Uterus (tissue), 3 donors: ENCODE measurements at regions not wholly inside any gene's neighbourhood (a gene's known extent, or its start where the extent isn't known, plus 50 kb on each side); places are given as distances from the start of the nearest gene placed in this dataset.

Experiments
- DNase-seq, 2 donors: peaks; one replicate each; pipeline ENCODE4 v3.0.0-alpha.2; 2019 to 2020
- H3K27ac ChIP-seq, 2 donors: fragments of 200-600 bp; sonication (generic); 1 replicate in 1 of 2; 2 replicates in 1 of 2; pipeline ENCODE4 v1.5.1; 2016 to 2018
- H3K27me3 ChIP-seq, 2 donors: fragments of 200-600 bp; sonication (generic); one replicate each; pipeline ENCODE4 v1.5.1; 2018 to 2019; ENCODE audit warnings: control low read depth in 1 of 2
- H3K36me3 ChIP-seq, 2 donors: fragments of 200-600 bp; sonication (generic); one replicate each; pipeline ENCODE4 v1.5.1; 2019; ENCODE audit warnings: control low read depth in 1 of 2
- H3K4me1 ChIP-seq, 2 donors: fragments of 200-600 bp; sonication (generic); one replicate each; pipeline ENCODE4 v1.5.1; 2018 to 2019; ENCODE audit warnings: control low read depth in 1 of 2
- H3K4me3 ChIP-seq, 2 donors: fragments of 200-600 bp; sonication (generic); 1 replicate in 1 of 2; 2 replicates in 1 of 2; pipeline ENCODE4 v1.5.1; 2018 to 2019; ENCODE audit warnings: mild to moderate bottlenecking in 1 of 2
- H3K9me3 ChIP-seq, 2 donors: fragments of 200-600 bp; sonication (generic); one replicate each; pipeline ENCODE4 v1.5.1; 2019; ENCODE audit warnings: control low read depth in 1 of 2
- CTCF ChIP-seq, 4 experiments: fragments of 200-600 bp in 2 of 4; fragments of 450-650 bp in 2 of 4; sonication (generic) in 2 of 4; IDR thresholded peaks; one replicate each; pipeline ENCODE4 v1.5.1; 2016 to 2019; ENCODE audit warnings: antibody characterized with exemption in 4 of 4, mild to moderate bottlenecking in 2 of 4, moderate library complexity in 1 of 4
- POLR2A ChIP-seq, 2 donors: fragments of 450-650 bp; IDR thresholded peaks; one replicate each; pipeline ENCODE4 v1.6.1; 2016; ENCODE audit warnings: antibody characterized with exemption in 2 of 2, mild to moderate bottlenecking in 1 of 2, moderate library complexity in 1 of 2
- intact Hi-C: fragments of 100-400 bp; cut with DNase I; formaldehyde crosslinking; loops from one replicate; pipeline ENCODE4 v1.15.1; 2023; ENCODE audit warnings: low total_unique reads
- donor health status: DM: yes; HTN: yes; CAD: no.

DNA sequence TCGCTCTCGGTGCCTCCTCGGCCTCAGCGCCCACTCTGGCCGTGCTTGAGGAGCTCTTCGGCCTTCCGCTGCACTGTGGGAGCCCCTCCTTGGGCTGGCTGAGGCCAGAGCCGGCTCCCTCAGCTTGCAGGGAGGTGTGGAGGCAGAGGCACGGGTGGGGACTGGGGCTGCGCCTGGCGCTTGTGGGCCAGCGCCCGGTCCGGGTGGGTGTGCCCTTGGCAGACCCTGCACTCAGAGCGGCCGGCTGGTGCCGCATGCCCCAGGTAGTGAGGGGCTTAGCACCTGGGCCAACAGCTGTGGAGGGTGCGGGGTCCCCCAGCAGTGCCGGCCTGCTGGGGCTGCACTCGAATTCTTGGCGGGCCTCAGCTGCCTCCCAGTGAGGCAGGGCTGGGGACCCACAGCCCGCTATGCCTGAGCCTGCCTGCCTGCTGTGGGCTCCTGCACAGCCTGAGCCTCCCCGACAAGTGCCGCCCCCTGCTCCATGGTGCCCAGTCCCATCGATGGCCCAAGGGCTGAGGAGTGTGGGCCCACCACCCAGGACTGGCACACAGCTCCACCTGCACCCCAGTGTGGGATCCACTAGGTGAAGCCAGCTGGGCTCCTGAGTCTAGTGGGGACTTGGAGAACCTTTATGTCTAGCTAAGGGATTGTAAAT is 2085.2 kb upstream of the ACO1 start:
- Histone ChIP-seq H3K4me3 (no peak overlapping the region), H3K27ac (no peak overlapping the region), H3K36me3 (no peaks in the 10 kb centered on the region), H3K27me3 (no peaks in the 10 kb centered on the region), H3K4me1 (no peaks in the 10 kb centered on the region), H3K9me3 (no peaks in the 10 kb centered on the region)
- intact Hi-C loops: no loop called here
- no peak for DNase-seq
- TF ChIP-seq POLR2A (IDR thresholded peaks at IDR 0.05): no peak
- no peak for TF ChIP-seq CTCF (IDR thresholded peaks at IDR 0.05)

- Histone ChIP-seq H3K36me3 (no peaks in the 10 kb centered on the region), H3K27ac (no peak overlapping the region), H3K9me3 (no peaks in the 10 kb centered on the region), H3K4me3 (no peak overlapping the region), H3K27me3 (no peaks in the 10 kb centered on the region), H3K4me1 (no peaks in the 10 kb centered on the region)
- no peak for TF ChIP-seq POLR2A (IDR thresholded peaks at IDR 0.05)
- no peak for TF ChIP-seq CTCF (IDR thresholded peaks at IDR 0.05)
- intact Hi-C loops: no loop called here
- no peak for DNase-seq
Measured at GRCh38 chr9:30301271-30301963, 2083.0 kb upstream of the ACO1 start.

DNA sequence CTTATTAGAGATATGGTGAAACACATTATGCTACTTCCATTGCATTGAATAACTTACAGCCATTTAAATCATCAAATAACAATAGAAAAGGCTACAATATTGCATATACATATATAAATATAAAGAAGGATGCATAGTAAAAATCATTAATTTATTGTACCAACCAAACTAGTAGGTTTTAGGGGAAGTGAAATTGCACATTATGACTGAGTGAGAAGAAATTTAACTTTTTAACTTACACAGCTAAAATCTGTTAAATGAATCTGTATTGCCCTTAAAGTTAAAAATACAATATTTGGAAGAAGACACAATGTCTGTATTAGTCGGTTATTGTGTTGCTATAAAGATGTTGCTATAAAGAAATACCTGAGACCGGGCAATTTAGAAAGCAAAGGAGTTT is 2073.7 kb upstream of the ACO1 start:
- Histone ChIP-seq H3K27ac (no peak overlapping the region), H3K9me3 (no peaks in the 10 kb centered on the region), H3K36me3 (no peaks in the 10 kb centered on the region), H3K4me1 (no peaks in the 10 kb centered on the region), H3K4me3 (no peak overlapping the region), H3K27me3 (no peaks in the 10 kb centered on the region)
- intact Hi-C loops: no loop called here
- no peak for DNase-seq
- TF ChIP-seq POLR2A (IDR thresholded peaks at IDR 0.05): no peak

DNA sequence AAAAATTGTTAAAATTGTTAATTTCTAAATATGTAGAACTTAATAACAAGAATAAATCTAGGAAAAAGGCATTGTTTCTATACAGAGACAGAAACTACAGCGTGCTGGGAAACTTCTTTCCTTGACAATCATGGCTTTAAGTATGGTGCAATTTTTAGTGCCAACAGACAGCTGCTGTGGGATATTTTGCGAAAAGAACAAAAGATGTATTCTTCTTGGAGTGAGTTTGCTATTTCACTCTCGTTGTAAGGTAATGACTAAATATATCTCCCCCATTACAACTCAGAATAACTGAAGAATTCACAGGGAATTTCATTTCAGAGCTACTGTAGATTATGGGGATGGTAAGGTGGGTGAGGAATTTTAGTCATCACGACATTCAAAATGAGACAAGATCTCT is 2055.0 kb upstream of the ACO1 start:
- TF ChIP-seq POLR2A (IDR thresholded peaks at IDR 0.05): no peak
- no peak for TF ChIP-seq CTCF (IDR thresholded peaks at IDR 0.05)
- no peaks in the 10 kb centered on the region for H3K9me3 ChIP-seq

GRCh38 chr9:30348904-30349303 is 2035.5 kb upstream of the ACO1 start:
- TF ChIP-seq POLR2A (IDR thresholded peaks at IDR 0.05) (no peak), CTCF (IDR thresholded peaks at IDR 0.05) (no peak)
- no peak for DNase-seq
- Histone ChIP-seq H3K27me3 (no peaks in the 10 kb centered on the region), H3K27ac (no peak overlapping the region), H3K4me3 (no peak overlapping the region), H3K9me3 (no peaks in the 10 kb centered on the region), H3K36me3 (no peaks in the 10 kb centered on the region), H3K4me1 (no peaks in the 10 kb centered on the region)
- intact Hi-C loops: no loop called here

More for the DNA sequence above, 2055.0 kb upstream of the ACO1 start:
- Histone ChIP-seq H3K27ac (no peak overlapping the region), H3K36me3 (no peaks in the 10 kb centered on the region), H3K4me3 (no peak overlapping the region), H3K27me3 (no peaks in the 10 kb centered on the region), H3K4me1 (no peaks in the 10 kb centered on the region)
- intact Hi-C loops: no loop called here
- no peak for DNase-seq
